ENCODE measurements at regions not wholly inside any gene's neighbourhood (a gene's known extent, or its start where the extent isn't known, plus 50 kb on each side); places are given as distances from the start of the nearest gene placed in this dataset.

DNA sequence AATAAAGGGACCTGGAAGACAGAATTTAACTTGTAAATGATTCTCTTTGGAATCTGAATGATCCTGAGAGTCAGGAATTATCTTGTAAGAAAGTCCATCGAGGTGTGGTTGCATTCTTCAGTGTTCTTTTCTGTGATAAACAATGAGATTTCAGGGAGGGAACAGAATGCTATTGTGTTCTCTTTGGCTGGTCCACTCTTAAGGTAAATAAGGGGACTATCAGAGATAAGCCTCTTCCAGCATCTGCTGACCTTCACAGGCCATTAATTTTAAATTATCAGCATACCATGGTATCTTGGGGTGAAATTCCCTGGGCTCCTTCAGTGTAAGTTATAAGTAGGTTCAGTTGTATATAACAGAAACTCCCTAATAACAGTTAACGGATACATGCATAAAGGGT lies 107.1 kb upstream of the ARHGAP24 start:
- TF ChIP-seq POLR2A (IDR thresholded peaks at IDR 0.05; ENCODE audit: extremely low read depth, insufficient read length), result no peak
- no peak for TF ChIP-seq MYC (IDR thresholded peaks at IDR 0.05; ENCODE audit: low read depth, low read length)
